B cell (primary cell): ENCODE measurements at regions not wholly inside any gene's neighbourhood (a gene's known extent, or its start where the extent isn't known, plus 50 kb on each side); places are given as distances from the start of the nearest gene placed in this dataset.

Experiments
- EZH2 ChIP-seq: IDR thresholded peaks from 2 replicates; pipeline ENCODE4 v1.6.1; 2012; ENCODE audit warnings: borderline replicate concordance, low read depth, mild to moderate bottlenecking, moderate library complexity, low read length; ENCODE audit not compliant: insufficient read depth, poor library complexity, severe bottlenecking
- TF ChIP-seq, protein P1 (sequence below): fragments of 200-600 bp; IDR thresholded peaks from one replicate; pipeline ENCODE4 v1.8.0; 2022; ENCODE audit warnings: antibody characterized with exemption, mild to moderate bottlenecking

DNA sequence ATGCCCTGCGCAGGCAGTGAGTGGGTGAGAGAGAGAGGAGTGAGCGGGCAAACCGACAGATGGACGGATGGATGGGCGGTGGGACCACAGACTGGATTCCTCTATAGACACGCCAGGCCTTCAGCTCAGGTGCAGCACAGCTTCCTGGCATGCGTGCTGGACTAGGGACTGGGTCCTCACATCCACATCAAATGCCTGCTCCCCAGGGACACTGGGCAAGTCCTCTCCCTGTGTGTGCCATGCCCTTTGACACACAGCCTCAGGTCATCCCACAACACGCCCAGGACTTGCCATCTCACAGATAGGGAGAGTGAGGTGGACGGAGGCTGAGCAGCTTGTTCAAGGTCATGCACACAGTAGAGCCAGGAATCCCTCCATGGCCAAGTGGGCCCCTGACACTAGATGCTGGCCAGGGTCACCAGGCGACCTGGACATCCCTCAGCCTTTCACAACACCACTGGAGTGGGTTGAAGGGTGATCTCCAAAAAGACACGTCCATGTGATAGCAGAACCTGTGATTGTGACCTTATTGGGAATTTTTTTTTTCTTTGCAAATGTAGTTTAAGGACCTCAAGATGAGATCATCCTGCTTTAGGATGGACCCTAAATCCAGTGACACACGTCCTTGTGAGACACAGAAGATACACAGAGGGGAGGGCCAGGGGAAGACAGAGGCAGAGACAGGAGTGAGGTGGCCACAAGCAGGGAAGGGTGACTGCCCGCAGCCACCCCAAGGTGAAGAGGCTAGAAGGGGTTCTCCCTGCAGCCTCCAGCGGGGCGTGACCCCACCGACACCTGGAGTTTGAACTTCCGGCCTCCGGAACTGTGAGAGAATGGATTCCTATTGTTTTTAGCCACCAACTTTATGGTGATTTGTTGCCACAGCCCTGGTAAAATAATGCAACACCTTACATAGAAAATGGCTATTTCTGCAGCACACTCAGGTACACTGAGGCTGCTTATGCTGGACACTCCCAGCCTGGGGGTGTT, 155.0 kb upstream of the CHST15 start:
- TF ChIP-seq, protein P1, sequence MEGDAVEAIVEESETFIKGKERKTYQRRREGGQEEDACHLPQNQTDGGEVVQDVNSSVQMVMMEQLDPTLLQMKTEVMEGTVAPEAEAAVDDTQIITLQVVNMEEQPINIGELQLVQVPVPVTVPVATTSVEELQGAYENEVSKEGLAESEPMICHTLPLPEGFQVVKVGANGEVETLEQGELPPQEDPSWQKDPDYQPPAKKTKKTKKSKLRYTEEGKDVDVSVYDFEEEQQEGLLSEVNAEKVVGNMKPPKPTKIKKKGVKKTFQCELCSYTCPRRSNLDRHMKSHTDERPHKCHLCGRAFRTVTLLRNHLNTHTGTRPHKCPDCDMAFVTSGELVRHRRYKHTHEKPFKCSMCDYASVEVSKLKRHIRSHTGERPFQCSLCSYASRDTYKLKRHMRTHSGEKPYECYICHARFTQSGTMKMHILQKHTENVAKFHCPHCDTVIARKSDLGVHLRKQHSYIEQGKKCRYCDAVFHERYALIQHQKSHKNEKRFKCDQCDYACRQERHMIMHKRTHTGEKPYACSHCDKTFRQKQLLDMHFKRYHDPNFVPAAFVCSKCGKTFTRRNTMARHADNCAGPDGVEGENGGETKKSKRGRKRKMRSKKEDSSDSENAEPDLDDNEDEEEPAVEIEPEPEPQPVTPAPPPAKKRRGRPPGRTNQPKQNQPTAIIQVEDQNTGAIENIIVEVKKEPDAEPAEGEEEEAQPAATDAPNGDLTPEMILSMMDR: no peak
- TF ChIP-seq EZH2: no peak
